OCI-LY7 (cell line): ENCODE measurements at regions not wholly inside any gene's neighbourhood (a gene's known extent, or its start where the extent isn't known, plus 50 kb on each side); places are given as distances from the start of the nearest gene placed in this dataset.

Source experiments
- BruUV-seq: library from RNA; stranded (reverse); fragments of 400-500 nt; replicated peaks from 2 replicates; lab custom pipeline; 2021; lab: Mats Ljungman, UMichigan
- CTCF ChIA-PET: fragments of 300-600 bp; sonication (Branson Sonifier 250); formaldehyde crosslinking; loops from one replicate; lab custom pipeline; 2022; ENCODE audit warnings: antibody characterized with exemption; ENCODE audit not compliant: unreplicated experiment; lab: Charles Lee
- POLR2A ChIA-PET: fragments of 300-600 bp; sonication (Branson Sonifier 250); formaldehyde crosslinking; loops from one replicate; lab custom pipeline; 2022; ENCODE audit warnings: antibody characterized with exemption; lab: Charles Lee
- DNase-seq: peaks from one replicate; pipeline ENCODE4 v3.0.0-alpha.2; 2015; ENCODE audit warnings: low spot score
- H2AFZ ChIP-seq: fragments of 200-600 bp; sonication (generic), shearing (Covaris generic); 2 replicates; pipeline ENCODE4 v1.6.1; 2014; ENCODE audit warnings: mild to moderate bottlenecking, antibody characterized with exemption, low read length, moderate library complexity
- H3K27ac ChIP-seq: fragments of 200-600 bp; sonication (generic); 2 replicates; pipeline ENCODE4 v1.5.1; 2014; ENCODE audit warnings: mixed run types, low read depth, mild to moderate bottlenecking, moderate library complexity, low read length, inconsistent platforms; ENCODE audit not compliant: poor library complexity, severe bottlenecking
- H3K36me3 ChIP-seq: fragments of 200-600 bp; sonication (generic); 2 replicates; pipeline ENCODE4 v1.6.1; 2014; ENCODE audit warnings: mild to moderate bottlenecking, antibody characterized with exemption, low read length, moderate library complexity, mixed read lengths; ENCODE audit not compliant: insufficient read depth
- H3K4me1 ChIP-seq: fragments of 200-600 bp; sonication (generic); 2 replicates; pipeline ENCODE4 v1.5.1; 2014; ENCODE audit warnings: mild to moderate bottlenecking, low read length; ENCODE audit not compliant: insufficient read depth, poor library complexity, severe bottlenecking
- H3K4me2 ChIP-seq: fragments of 200-600 bp; sonication (generic); 2 replicates; pipeline ENCODE4 v1.6.1; 2014; ENCODE audit warnings: mild to moderate bottlenecking, low read length
- H3K4me3 ChIP-seq: fragments of 200-600 bp; sonication (generic); 2 replicates; pipeline ENCODE4 v1.5.1; 2014; ENCODE audit warnings: mild to moderate bottlenecking, low read depth, low read length; ENCODE audit not compliant: poor library complexity, severe bottlenecking
- H3K79me2 ChIP-seq: fragments of 200-600 bp; sonication (generic); 2 replicates; pipeline ENCODE4 v1.6.1; 2016; ENCODE audit warnings: low read depth, mild to moderate bottlenecking, low read length, moderate library complexity, mixed read lengths; ENCODE audit not compliant: insufficient read depth
- H3K9me2 ChIP-seq: fragments of 200-600 bp; sonication (generic); 2 replicates; pipeline ENCODE4 v1.6.1; 2016; ENCODE audit warnings: mild to moderate bottlenecking, low read length, mixed read lengths; ENCODE audit not compliant: insufficient read depth
- H3K9me3 ChIP-seq: fragments of 200-600 bp; sonication (generic); 2 replicates; pipeline ENCODE4 v1.6.1; 2014; ENCODE audit warnings: mild to moderate bottlenecking, mixed run types, low read length, mixed read lengths
- H4K20me1 ChIP-seq: fragments of 200-600 bp; sonication (generic); 2 replicates; pipeline ENCODE4 v1.6.1; 2014; ENCODE audit warnings: mild to moderate bottlenecking, antibody characterized with exemption, low read length, moderate library complexity, mixed read lengths; ENCODE audit not compliant: insufficient read depth
- CTCF ChIP-seq: fragments of 200-600 bp; sonication (generic); conservative IDR thresholded peaks from 2 replicates; pipeline ENCODE4 v1.5.1; 2014; ENCODE audit warnings: mild to moderate bottlenecking, antibody characterized with exemption, low read length, moderate library complexity, mixed read lengths
- EZH2phosphoT487 ChIP-seq: fragments of 200-600 bp; sonication (generic); IDR thresholded peaks from 2 replicates; pipeline ENCODE4 v1.6.1; 2018; ENCODE audit warnings: low read depth, borderline replicate concordance, mild to moderate bottlenecking, mixed run types, antibody characterized with exemption, low read length, moderate library complexity, mixed read lengths
- intact Hi-C: fragments of 100-400 bp; cut with micrococcal nuclease; formaldehyde crosslinking; loops from one replicate; pipeline ENCODE4 v1.10.0; 2022; ENCODE audit not compliant: unreplicated experiment

DNA sequence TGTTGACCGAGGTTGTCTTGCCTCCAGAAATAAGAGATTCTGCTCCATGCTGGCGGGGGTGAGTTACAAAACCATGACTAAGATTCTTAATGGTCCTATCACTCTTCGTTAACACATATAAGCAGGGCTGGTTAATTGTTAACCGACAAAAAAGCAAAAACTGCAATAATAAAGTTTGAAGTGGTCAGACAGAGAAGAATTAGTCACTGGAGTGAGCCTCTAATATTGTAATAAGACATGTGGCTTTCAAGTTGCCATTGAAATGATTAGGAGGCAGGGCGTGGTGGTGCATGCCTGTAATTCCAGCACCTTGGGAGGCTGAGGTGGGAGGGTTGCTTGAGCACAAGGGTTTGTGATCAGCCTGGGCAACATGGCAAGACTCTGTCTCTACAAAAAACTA lies 78.4 kb upstream of the NR2F2 start:
- DNase-seq: no peak
- no TSS peak for BruUV-seq
- ChIA-PET POLR2A (no interaction called here), CTCF (no interaction called here)
- Histone ChIP-seq H3K79me2 (no peaks in the 10 kb centered on the region), H4K20me1 (no peaks in the 10 kb centered on the region), H3K36me3 (no peaks in the 10 kb centered on the region), H3K27ac (no peak overlapping the region), H3K4me3 (no peak overlapping the region), H3K9me3 (no peaks in the 10 kb centered on the region), H3K4me1 (no peaks in the 10 kb centered on the region), H2AFZ (no peak overlapping the region), H3K4me2 (no peak overlapping the region), H3K9me2 (no peaks in the 10 kb centered on the region)
- intact Hi-C loops: no loop called here
- TF ChIP-seq CTCF: no peak
- no peak for TF ChIP-seq EZH2phosphoT487

- TF ChIP-seq CTCF (no peak), EZH2phosphoT487 (no peak)
- Histone ChIP-seq H3K4me2 (no peak overlapping the region), H3K4me1 (no peaks in the 10 kb centered on the region), H4K20me1 (no peaks in the 10 kb centered on the region), H3K36me3 (no peaks in the 10 kb centered on the region), H2AFZ (no peak overlapping the region), H3K27ac (no peak overlapping the region), H3K4me3 (no peak overlapping the region), H3K9me3 (no peaks in the 10 kb centered on the region), H3K9me2 (no peaks in the 10 kb centered on the region), H3K79me2 (no peaks in the 10 kb centered on the region)
- ChIA-PET POLR2A (no interaction called here), CTCF (no interaction called here)
- intact Hi-C loops: no loop called here
- DNase-seq: no peak
- no TSS peak for BruUV-seq
Measured at GRCh38 chr15:96253006-96253747, 77.3 kb upstream of the NR2F2 start.

DNA sequence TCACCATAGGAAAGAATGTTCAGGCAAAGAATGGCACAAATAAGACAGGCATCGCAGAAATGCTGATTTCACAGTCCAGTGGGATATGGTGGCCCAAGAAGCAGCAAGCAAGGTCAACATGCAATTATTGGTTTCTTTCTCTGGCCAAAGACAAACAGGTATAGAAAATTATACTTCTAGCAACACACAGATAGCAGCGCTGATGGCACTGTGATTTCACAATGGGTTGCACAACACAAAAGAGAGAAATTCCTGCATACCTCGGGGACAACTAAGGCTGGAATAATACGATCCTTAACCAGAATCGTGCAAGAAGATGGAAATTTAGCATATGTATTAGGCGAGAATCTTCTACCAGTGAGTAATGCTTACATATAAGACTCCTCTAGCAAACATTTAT lies 76.3 kb upstream of the NR2F2 start:
- H3K36me3 ChIP-seq: no peaks in the 10 kb centered on the region
- BruUV-seq: no TSS peak
- POLR2A ChIA-PET: no interaction called here
- TF ChIP-seq CTCF (no peak), EZH2phosphoT487 (no peak)
- no peak for DNase-seq
- intact Hi-C loops: no loop called here
- H4K20me1 ChIP-seq: no peaks in the 10 kb centered on the region
- H3K4me1 ChIP-seq: no peaks in the 10 kb centered on the region
- no peaks in the 10 kb centered on the region for H3K79me2 ChIP-seq
- H2AFZ ChIP-seq: no peak overlapping the region
- H3K9me2 ChIP-seq: no peaks in the 10 kb centered on the region
- H3K27ac ChIP-seq: no peak overlapping the region
- no peak overlapping the region for H3K4me2 ChIP-seq
- CTCF ChIA-PET: no interaction called here
- no peak overlapping the region for H3K4me3 ChIP-seq
- H3K9me3 ChIP-seq: no peaks in the 10 kb centered on the region
